Fibroblast of pulmonary artery (primary cell): ENCODE measurements at regions not wholly inside any gene's neighbourhood (a gene's known extent, or its start where the extent isn't known, plus 50 kb on each side); places are given as distances from the start of the nearest gene placed in this dataset.
"Not testable (repeated sequence)": the region's sequence is repeated elsewhere in the genome, so short reads cannot be mapped to it uniquely, and the experiment has no call there.

Experiments used
- DNase-seq: peaks from one replicate; pipeline ENCODE4 v3.0.0-alpha.2; 2010; ENCODE audit warnings: low read depth
- H3K4me3 ChIP-seq: replicated peaks from 2 replicates; pipeline ENCODE4 v1.5.1; 2011; ENCODE audit warnings: low read depth, mild to moderate bottlenecking, control low read depth, low read length, moderate library complexity
- CTCF ChIP-seq: IDR thresholded peaks from 2 replicates; pipeline ENCODE4 v1.5.1; 2011; ENCODE audit warnings: mild to moderate bottlenecking, control low read depth, low read length, inconsistent platforms; ENCODE audit errors: missing control alignments

- TF ChIP-seq CTCF: no peak
- DNase-seq: no peak
- H3K4me3 ChIP-seq: no peak overlapping the region
These were observed 114.1 kb downstream of the FAR1 start for GRCh38 chr11:13782390-13783075.

- no peak for DNase-seq
- no peak for TF ChIP-seq CTCF
- no peak overlapping the region for H3K4me3 ChIP-seq
These were observed 116.0 kb downstream of the FAR1 start for GRCh38 chr11:13784441-13784840.

GRCh38 chr11:13784855-13785254, 116.4 kb downstream of the FAR1 start:
- no peak overlapping the region for H3K4me3 ChIP-seq
- no peak for TF ChIP-seq CTCF
- DNase-seq: no peak

GRCh38 chr11:13786688-13787087, 118.2 kb downstream of the FAR1 start:
- TF ChIP-seq CTCF: no peak
- no peak for DNase-seq
- no peak overlapping the region for H3K4me3 ChIP-seq

GRCh38 chr11:13797616-13798015, 129.1 kb downstream of the FAR1 start:
- not testable (repeated sequence) for DNase-seq, H3K4me3 ChIP-seq

- TF ChIP-seq CTCF: no peak
- no peak for DNase-seq
- H3K4me3 ChIP-seq: no peak overlapping the region
These were observed 132.4 kb downstream of the FAR1 start for GRCh38 chr11:13800901-13801300.

- TF ChIP-seq CTCF: no peak
- H3K4me3 ChIP-seq: no peak overlapping the region
These were observed 144.2 kb upstream of the SPON1 start for GRCh38 chr11:13818325-13818724.

More at GRCh38 chr11:13818325-13818724, 144.2 kb upstream of the SPON1 start:
- no peak for DNase-seq
